Endodermal cell (in vitro differentiated cells): ENCODE measurements at regions not wholly inside any gene's neighbourhood (a gene's known extent, or its start where the extent isn't known, plus 50 kb on each side); places are given as distances from the start of the nearest gene placed in this dataset.

Source experiments
- DNase-seq: peaks from one replicate; pipeline ENCODE4 v3.0.0-alpha.2; 2017
- H3K27ac ChIP-seq: 2 replicates; pipeline ENCODE4 v1.5.1; 2013; ENCODE audit warnings: mild to moderate bottlenecking, low read depth, low read length, moderate library complexity
- H3K27me3 ChIP-seq: 2 replicates; pipeline ENCODE4 v1.6.1; 2013; ENCODE audit warnings: mild to moderate bottlenecking, low read length, moderate library complexity; ENCODE audit not compliant: insufficient read depth, control insufficient read depth, poor library complexity, severe bottlenecking
- H3K36me3 ChIP-seq: 2 replicates; pipeline ENCODE4 v1.7.0; 2013; ENCODE audit warnings: mild to moderate bottlenecking, low read length, moderate library complexity; ENCODE audit not compliant: control insufficient read depth, insufficient read depth
- H3K4me1 ChIP-seq: one replicate; pipeline ENCODE4 v1.7.0; 2013; ENCODE audit warnings: low read length; ENCODE audit not compliant: control insufficient read depth, insufficient read depth
- H3K4me3 ChIP-seq: 2 replicates; pipeline ENCODE4 v1.5.1; 2013; ENCODE audit warnings: mild to moderate bottlenecking, low read length, moderate library complexity
- H3K9ac ChIP-seq: 2 replicates; pipeline ENCODE4 v1.6.1; 2013; ENCODE audit warnings: mild to moderate bottlenecking, low read length, moderate library complexity; ENCODE audit not compliant: poor library complexity, severe bottlenecking; ENCODE audit errors: extremely low read depth
- H3K9me3 ChIP-seq: 2 replicates; pipeline ENCODE4 v1.6.1; 2013; ENCODE audit warnings: mild to moderate bottlenecking, low read length, moderate library complexity; ENCODE audit not compliant: control insufficient read depth
- H3K27ac Mint-ChIP-seq: 2 replicates; pipeline ENCODE4 v1.8.0; 2020; ENCODE audit warnings: mixed read lengths
- H3K27me3 Mint-ChIP-seq: 2 replicates; pipeline ENCODE4 v1.8.0; 2021; ENCODE audit warnings: mild to moderate bottlenecking, mixed read lengths; ENCODE audit not compliant: insufficient read depth
- H3K36me3 Mint-ChIP-seq: 2 replicates; pipeline ENCODE4 v1.8.0; 2020; ENCODE audit warnings: low read depth, mixed read lengths
- H3K4me1 Mint-ChIP-seq: 2 replicates; pipeline ENCODE4 v1.8.0; 2020; ENCODE audit warnings: mixed read lengths
- H3K4me3 Mint-ChIP-seq: 2 replicates; pipeline ENCODE4 v1.8.0; 2020; ENCODE audit warnings: mild to moderate bottlenecking, moderate library complexity, mixed read lengths
- H3K9me3 Mint-ChIP-seq: 2 replicates; pipeline ENCODE4 v1.8.0; 2020; ENCODE audit warnings: mild to moderate bottlenecking, mixed read lengths
- CTCF ChIP-seq: fragments of 200-600 bp; sonication (generic); conservative IDR thresholded peaks from 2 replicates; pipeline ENCODE4 v1.5.0; 2021; ENCODE audit warnings: antibody characterized with exemption, mild to moderate bottlenecking
- WGBS, 2 experiments: methylation state at CpG; one replicate each; pipeline versions ENCODE4 v1.1.5 to v1.1.7; 2013; ENCODE audit warnings: missing lambda C conversion rate in 2 of 2, mixed read lengths in 1 of 2; ENCODE audit not compliant: insufficient coverage in 1 of 2, insufficient read length in 1 of 2; 5-methylcytosine and 5-hydroxymethylcytosine counted together

- H3K4me1 ChIP-seq, result no peaks in the 10 kb centered on the region
- H3K9me3 ChIP-seq, result peaks cover 3% of the 10 kb centered on the region
- no peaks in the 10 kb centered on the region for H3K36me3 ChIP-seq
- no peak overlapping the region for H3K9ac ChIP-seq
- no peaks in the 10 kb centered on the region for H3K27me3 ChIP-seq
- Mint-ChIP-seq H3K27ac (no peak overlapping the region), H3K9me3 (no peaks in the 10 kb centered on the region), H3K27me3 (no peaks in the 10 kb centered on the region), H3K4me1 (peaks cover 3% of the 10 kb centered on the region), H3K4me3 (no peak overlapping the region), H3K36me3 (no peaks in the 10 kb centered on the region)
- 60 to 87% methylated on average over 1 to 4 of the region's 4 CpGs for WGBS, 2 experiments
- no peak for DNase-seq
- no peak overlapping the region for H3K27ac ChIP-seq
- no peak for TF ChIP-seq CTCF
- H3K4me3 ChIP-seq, result no peak overlapping the region
Observed at GRCh38 chr3:115450036-115450435, 173.3 kb upstream of the GAP43 start.

GRCh38 chr3:115464036-115464435 is 159.3 kb upstream of the GAP43 start:
- no peak overlapping the region for H3K4me3 Mint-ChIP-seq
- Histone ChIP-seq H3K27ac (no peak overlapping the region), H3K9ac (no peak overlapping the region), H3K4me3 (no peak overlapping the region), H3K9me3 (no peaks in the 10 kb centered on the region), H3K27me3 (no peaks in the 10 kb centered on the region), H3K4me1 (no peaks in the 10 kb centered on the region), H3K36me3 (no peaks in the 10 kb centered on the region)
- DNase-seq, result no peak
- H3K36me3 Mint-ChIP-seq, result peaks cover 3% of the 10 kb centered on the region
- H3K27ac Mint-ChIP-seq, result no peak overlapping the region
- WGBS, 2 experiments, result 89 to 100% methylated on average over 2 of the region's 2 CpGs
- peaks cover 7% of the 10 kb centered on the region for H3K9me3 Mint-ChIP-seq
- H3K4me1 Mint-ChIP-seq, result no peaks in the 10 kb centered on the region
- H3K27me3 Mint-ChIP-seq, result no peaks in the 10 kb centered on the region
- no peak for TF ChIP-seq CTCF

- Histone ChIP-seq H3K27me3 (no peaks in the 10 kb centered on the region), H3K27ac (no peak overlapping the region)
- peaks cover 3% of the 10 kb centered on the region for H3K4me1 Mint-ChIP-seq
Observed at GRCh38 chr3:115469649-115470048, 153.7 kb upstream of the GAP43 start.

More at GRCh38 chr3:115469649-115470048, 153.7 kb upstream of the GAP43 start:
- Mint-ChIP-seq H3K4me3 (no peak overlapping the region), H3K27ac (no peak overlapping the region), H3K27me3 (no peaks in the 10 kb centered on the region), H3K9me3 (peaks cover 4% of the 10 kb centered on the region), H3K36me3 (peaks cover 3% of the 10 kb centered on the region)
- 98% methylated on average over 3 of the region's 3 CpGs; no CpG with 5 or more reads in 1 of the 2 experiments for WGBS, 2 experiments
- H3K9ac ChIP-seq, result no peak overlapping the region
- DNase-seq, result no peak
- no peak for TF ChIP-seq CTCF
- H3K4me3 ChIP-seq, result no peak overlapping the region
- no peaks in the 10 kb centered on the region for H3K9me3 ChIP-seq
- H3K4me1 ChIP-seq, result peaks cover 3% of the 10 kb centered on the region
- H3K36me3 ChIP-seq, result no peaks in the 10 kb centered on the region
